ENCODE measurements at regions not wholly inside any gene's neighbourhood (a gene's known extent, or its start where the extent isn't known, plus 50 kb on each side); places are given as distances from the start of the nearest gene placed in this dataset.

DNA sequence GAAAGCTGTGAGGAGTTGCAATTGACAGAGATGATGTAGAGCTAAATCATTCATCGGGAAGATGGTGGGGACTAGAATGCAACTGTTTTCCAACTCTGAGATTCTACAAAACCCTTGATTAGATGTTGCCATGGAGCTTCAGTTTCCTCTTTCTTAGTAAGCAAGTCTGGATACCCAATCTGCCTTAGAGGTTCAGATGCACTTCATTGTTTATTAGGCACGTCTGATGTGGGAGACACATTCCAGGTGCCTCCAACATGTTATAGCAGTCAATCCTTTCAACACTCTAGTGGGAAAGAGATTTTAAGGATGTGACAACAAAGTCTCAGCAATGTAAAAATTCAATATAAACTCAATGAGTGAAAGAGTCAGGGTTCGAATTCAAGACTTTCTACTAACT is 291.3 kb upstream of the PHYHIPL start:
- DNase-seq = no peak

DNA sequence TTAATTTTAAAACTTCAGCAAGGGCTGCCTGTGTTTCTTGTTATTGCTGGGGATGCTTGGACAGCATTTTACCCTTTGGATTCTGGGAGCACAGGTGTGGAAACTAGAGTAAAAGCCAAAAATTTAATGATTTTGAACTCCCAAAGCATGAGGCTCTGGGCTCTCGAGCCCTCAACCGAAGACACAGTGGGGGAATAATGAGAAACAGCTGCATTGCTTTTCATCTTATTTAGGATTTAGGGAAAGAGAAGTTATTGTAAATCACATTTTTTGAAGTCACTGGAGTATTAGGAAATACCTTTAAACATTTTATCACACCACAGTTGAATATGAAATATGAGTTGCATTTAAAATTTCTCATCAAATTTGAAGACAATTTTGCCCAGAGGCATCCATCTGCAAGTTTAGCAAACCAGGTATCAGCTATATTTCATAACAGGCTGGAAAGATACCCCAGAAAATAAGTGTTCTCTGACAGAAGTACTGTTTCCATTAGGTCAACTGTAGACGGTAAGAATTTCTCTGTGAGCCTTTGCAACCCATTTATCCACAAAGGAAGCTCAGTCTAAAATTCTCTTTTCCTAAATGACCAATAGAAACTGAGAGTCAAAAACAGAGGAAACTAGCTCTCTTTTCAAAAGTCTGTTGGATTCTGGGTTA is 290.6 kb upstream of the PHYHIPL start:
- no peak for DNase-seq

DNA sequence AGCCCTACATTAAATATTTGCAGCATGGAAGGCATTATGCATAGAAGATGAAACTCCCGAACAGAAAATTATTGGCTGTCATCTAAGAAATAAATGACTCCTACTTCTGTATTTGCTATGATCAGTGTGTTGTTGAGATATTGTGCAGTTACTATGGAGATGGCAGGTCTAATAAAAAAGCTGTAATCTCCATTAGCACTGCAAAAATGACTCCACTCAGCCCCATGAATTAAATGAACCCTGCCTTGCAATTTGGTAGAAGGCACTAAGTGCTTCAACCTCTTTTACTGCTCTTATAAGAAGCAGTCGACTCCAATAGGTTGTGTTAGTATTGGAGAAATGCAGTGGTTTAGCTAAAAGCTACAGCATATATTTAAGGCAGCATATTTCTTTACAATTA is 290.0 kb upstream of the PHYHIPL start:
- no peak for DNase-seq

DNA sequence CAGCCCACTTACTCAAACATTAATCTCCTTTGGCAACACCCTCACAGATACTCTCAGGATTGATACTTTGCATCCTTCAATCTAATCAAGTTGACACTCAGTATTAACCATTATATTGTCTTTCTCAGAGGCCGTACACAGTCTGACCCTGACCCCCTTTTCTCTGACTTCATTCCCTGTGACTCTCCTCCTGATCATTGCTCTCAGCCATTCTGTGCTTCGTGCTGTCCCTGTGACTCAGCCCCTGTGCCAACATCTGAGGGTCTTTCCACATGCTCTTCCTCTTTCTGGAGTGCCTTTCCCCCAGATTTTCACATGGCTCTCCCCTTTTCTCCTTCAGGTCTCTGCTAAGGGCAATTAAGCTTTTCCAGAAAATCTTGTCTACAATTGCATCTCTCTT is 289.0 kb upstream of the PHYHIPL start:
- no peak for DNase-seq

DNA sequence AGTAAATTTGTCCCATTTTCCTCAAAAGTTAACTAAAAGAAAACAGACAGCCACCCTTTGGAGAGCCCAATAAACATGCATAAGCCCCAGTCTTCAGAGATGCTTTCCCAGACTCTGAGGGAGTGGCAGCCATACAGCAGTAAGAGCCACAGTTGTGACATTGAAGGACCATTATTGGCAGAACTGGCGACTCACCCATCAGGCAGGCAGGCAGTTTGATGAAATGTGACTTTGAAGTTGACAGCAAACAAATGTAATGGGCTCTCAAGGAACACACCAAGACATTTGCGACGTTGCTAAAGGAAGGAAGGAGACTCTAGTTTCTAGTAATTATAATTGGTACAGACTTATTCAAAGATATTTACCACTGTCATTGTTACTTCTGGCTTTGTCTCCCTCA is 287.5 kb upstream of the PHYHIPL start:
- DNase-seq = no peak

DNA sequence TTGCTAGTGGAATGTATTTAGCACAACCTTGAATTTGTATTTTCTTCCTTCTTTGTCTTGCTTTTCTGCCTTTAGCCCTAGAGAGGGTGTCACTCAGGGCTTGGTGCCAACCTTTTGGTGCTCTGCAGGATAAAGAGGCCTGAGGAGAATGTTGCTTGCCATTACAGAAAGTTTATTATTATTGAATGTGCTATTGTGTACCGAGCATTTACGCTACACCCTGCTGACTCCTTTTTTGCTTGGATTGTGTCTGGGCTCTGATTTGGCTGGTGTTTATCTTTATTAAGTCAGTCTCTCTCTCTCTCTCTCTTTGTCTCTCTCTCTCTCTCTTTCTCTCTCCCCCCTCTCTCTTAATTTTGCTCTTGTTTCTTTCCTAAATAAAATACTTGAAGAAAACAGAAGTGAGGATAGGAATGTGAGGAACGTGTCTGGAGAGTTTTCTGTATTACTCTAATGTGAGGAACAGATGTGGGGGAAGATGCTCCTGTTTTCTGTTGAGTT is 284.4 kb upstream of the PHYHIPL start:
- DNase-seq = no peak

DNA sequence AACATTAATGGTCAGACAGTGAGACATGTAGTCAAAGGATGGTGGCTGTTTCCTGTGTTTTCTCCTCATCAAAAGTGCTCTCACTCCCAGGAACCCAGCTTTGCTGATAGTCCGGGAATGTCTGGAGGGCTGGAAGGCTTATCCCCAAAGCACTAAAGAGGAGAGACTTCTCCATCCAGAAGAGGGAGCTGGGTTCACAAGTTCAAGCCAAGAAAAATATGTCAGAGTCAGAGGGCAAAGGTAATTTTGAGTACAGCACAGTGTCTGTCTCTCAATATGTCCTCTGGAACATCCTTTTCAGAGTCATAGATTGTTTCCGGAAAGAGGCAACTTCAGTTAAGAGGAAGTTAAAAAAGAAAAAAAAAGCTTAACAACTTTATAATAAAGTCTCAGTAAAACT is 281.5 kb upstream of the PHYHIPL start:
- DNase-seq = no peak

DNA sequence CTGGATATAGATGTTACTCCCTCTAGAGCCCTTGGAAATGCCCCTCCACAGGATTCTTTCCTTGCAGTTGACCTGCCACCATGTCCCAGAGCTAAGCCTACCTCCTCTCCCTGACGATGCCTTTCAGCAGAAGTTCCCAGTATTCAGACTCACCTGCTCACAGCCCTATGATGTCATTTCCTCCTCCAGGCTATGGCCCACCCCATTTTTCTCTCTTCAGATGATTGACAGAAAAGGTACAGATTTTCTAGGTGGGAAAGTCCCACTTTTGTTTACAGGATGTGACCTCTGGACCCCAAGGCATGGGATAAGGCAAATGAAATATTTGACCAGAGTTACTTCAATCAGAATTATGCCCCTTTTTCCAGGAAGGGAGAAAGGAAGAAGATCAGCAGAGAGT is 280.2 kb upstream of the PHYHIPL start:
- DNase-seq = no peak

DNA sequence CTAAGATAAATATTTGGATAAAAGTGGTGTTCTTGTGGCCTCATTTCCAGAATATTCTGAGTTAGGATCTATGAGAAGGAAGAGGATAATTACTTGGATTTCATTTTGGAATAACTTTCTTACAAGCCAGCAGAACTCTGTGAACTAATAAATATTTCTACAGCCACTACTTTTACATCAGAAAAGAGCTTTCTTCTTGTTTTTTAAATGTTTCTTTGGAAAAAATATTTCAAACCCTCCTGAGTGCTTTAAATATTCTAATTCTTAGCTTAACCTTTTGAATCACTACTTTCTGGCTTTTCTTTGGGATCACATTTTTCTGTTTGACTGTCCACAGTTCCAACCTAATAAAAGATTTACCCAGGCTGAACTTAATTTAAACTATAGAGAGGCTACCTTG is 279.2 kb upstream of the PHYHIPL start:
- no peak for DNase-seq

DNA sequence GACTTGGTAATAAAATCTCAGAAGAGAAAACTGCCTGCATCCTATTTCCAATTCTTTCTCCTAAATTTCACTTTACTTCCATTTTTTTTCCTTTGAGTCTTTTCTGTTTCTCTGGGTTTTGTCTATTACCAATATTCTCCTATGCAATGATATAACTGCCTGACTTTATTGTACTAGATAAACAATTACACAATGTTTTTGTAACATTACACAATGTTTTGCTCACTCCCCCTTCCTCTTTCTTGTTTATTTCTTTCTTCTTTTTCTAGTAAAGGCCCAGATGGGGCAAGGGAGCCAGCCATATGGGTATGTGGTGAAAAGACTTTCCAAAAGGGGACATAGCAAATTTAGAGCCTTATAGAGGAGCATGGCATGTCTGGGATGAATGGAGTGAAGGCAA is 278.7 kb upstream of the PHYHIPL start:
- no peak for DNase-seq

DNA sequence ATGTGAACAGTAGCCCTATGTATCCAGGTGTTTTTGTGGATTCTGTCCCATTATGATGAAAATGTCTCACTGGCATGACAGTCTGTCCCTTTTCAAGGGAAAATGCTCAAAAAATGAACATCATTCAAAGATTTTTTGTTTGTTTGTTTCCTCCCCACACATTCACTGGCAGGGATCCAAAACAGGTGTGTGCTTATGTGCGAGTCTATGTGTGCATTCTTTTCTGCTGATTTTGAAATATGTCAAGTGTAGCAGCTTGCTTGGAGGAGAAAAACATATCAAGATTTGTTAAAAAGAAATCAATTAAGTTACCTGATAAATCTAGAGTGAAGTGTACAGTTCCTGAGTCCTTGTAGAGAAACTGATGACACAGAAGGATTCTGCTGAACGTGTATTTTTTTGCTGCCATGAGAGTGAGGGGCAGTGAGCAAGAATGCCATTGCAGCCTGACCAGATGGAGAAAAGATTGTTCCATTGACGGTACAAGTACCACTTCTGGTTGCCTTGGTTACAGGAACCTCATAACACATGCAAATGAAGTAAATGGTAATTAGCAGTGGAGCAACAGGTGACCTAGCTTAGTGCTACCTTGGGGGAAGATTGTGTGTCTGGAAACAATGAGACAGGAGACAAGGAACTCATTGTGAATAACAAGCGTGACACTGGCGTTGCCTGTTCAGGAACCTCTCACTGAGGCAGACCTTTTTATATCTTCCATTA is 277.4 kb upstream of the PHYHIPL start:
- DNase-seq = no peak

DNA sequence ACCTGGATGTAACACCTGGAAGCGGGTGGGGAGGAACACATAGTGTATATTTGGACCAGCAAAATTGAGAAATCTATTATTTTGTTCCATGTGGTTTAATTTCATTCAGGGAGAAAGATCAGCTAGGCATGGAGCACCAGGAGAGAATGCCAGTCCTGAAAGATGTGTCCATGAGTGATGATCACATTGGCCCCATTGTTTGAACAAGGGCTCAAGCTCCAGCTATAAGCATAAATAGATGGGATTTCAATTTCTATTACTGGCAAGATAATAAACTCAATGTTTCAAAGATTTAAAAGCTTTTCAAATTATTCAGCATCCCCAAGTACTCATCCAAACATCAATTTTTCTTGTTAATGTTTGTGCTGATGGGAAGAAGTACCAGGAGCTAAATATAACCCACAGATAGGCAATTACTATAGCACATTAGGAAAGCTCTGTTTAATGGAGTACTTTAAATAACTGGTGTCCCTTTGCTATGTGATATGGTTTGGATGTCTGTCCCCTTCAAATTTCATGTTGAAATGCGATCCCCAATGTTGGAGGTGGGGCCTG is 275.3 kb upstream of the PHYHIPL start:
- DNase-seq = no peak

DNA sequence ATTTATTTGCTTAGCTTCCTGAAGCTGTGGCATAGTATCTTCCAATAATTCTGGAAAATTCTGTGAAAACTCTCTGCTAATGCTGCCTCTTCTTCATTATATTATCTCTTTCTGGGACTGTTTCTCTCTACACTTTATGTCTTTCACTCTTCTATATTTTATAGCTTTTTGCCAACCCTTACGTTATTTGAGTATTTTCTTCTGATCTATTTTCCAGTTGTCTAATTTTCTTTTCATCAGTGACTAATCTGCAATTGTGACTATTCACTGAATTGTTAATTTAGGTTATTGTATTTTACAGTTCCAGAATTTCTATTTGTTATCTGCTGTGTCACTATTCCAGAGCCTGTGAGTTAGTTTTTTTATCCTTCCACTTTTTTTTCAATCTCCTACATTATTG is 273.4 kb upstream of the PHYHIPL start:
- DNase-seq = no peak

DNA sequence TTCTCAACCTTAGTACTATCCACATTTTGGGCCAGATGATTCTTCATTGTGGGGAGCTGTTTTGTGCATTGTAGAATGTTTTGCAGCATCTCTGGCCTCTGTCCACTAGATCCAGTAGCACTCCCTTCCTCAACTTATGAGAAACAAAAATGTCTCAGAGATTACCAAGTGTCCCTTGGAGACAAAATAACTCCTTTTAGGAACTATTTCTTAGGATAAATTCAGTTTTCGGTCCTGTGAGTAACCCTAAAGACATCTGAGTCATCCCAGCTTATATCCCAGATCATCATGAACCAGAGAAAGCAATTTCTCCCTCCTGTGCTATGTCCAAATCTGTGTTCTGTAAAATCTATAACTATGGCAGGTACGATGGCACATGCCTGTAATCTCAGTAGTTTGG is 266.6 kb upstream of the PHYHIPL start:
- no peak for DNase-seq

DNA sequence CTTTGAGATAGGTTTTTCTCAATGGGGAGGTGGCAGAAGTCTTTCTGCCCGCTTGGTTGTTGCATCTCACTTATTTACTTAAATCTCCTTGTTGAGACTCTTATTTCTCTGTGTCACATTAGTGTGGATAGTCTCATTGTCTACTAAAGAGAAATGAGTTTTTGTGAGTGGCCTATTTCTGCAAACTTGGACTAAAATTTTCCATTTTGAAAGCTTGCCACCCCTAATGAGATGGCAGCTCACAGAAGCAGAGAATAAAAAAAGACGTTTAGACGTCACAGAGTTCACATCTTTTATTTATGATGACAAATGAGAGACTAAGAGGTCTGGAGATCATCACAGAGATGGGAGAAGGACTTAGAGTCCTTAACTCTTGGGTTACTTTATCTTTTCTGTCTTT is 262.7 kb upstream of the PHYHIPL start:
- no peak for DNase-seq

DNA sequence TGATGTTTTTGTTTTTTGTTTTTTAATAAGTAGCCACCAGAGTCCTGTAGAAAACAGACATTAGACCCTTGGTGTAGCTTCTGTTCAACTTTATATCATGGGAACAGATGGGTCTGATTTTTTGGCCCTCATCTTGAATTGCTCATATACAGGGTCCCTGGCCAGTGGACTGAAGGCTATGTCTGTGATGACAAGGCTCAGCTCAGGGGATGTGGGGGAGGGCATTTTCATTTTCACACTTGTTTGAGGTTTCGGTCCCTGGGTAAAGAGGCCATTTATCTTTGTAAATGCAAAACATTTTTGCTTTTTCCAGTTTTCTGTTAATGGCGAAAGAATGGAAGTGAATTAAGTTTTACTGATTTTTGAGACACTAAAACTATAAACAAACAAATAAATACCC is 257.6 kb upstream of the PHYHIPL start:
- no peak for DNase-seq

DNA sequence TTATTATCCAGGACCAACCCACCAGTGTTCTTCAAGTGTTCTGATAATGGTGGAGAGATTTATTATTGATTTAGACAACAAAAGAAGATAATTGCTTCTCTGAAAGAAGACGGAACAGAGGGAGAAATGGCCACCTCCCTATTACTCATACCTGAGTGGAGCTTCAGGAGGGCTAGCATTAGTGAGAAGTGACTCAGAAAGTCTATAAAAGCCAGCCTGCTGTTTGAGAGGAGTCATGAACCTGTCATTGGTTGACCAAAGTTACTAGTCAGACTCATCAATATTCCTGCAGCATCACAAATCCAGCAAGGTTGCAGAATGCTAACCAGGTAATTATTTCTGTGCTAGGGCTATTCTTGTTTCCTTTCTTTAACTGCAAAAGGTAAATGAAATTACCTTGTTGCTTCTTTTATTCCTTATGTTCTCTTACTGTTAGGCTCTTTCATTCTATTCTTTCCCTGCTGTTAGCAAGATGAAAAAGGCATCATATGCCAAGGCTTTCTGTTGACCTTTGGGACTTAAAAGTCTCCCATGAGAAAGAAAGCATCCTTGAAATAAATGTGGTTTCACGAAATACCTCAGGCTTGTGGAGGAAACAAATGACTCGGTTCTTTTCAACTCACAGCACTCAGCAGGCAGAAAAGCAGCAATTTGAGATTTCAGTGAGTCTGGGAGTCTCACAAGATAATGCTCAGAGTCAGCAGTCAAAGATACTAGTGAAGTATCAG is 256.4 kb upstream of the PHYHIPL start:
- DNase-seq = peak; percentile 36

DNA sequence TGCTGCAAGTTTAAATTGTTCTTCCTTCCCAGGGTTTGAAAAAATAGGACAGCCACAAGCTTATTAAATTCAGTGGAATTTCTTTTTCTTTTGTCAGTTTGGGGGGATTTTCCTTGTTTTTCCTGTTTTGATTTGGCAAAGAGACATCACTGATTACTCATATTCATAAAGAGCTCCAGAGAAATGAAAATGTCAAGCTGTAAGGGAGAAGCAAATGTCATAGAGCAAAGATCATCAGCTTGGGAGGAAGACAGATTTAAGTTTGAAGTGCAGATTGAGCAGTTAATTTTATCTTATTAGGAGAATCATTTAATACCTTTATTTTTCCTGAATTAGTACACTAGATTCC is 255.8 kb upstream of the PHYHIPL start:
- no peak for DNase-seq

DNA sequence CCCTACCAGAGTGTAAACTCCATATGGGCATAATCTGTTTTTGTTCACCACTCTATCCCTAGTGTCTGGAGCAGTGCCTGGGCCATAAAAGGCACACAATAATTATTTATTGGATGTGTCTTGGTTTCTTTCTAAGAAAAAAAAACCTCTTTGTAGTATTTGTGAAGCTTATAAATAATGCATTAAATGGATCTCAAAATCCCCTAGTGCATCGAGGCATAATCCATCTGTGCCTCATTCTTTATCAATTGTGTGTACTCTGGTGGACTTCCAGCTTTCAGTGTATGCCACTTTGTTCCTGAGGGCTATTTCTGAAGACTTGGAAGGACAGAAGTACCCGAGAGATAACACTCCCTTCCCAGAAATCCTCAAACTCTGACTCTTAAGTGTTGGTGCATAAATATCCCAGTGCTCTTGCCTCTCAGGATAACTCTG is 255.0 kb upstream of the PHYHIPL start:
- no peak for DNase-seq

DNA sequence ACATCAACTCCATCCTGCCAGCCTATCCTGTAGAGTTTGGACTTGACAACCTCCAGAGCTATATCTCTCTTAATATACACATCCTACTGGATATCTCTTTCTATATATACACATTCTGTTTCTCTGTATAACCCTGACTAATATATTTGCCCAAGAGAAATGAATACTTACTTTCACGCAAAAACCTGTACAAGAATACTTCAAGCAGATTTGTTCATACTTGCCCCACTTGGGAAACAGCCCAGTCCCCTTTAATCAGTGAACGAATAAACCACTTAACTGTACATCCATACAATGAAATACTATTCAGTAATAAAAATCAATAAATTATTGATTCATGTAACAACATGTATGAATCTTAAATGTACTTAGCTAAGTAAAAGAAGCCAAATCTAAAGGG is 251.1 kb upstream of the PHYHIPL start:
- no peak for DNase-seq

DNA sequence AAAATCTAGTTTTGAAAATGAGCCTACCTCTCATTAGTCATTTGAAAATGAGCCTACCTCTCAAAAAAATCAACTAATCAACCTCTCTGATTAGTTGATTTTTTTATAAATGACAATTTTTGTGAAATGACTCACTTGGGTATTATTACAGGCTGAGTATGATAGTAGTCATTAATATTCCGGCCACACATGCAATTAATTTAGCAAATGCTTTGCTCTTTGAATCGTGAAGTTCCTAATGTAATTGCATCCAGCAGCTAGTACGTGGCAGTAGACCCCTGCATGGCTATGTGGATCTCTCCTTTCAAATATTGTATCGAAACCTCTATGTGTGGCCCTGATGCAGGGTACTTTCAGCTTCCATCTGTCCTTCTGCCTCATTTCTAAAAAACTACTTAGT is 245.9 kb upstream of the PHYHIPL start:
- no peak for DNase-seq

DNA sequence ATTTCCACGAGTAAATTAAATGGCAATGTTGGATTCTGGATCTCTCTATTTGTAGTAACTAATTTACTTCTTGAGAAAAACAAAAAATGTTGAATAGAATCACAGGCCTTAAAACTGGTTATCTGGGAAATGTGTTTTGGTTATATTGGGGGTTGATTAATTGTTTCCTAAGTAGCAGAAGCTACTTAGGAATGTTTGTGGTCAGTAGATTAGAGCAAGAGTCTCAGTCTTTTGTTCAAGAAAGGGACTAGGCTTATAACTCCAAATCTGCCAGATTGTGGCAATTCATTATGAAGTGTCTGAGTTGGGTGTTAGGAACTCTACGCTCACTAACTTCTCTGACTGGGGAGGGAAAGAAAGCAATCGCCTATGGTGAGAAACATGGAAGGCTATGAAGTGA is 244.3 kb upstream of the PHYHIPL start:
- no peak for DNase-seq

DNA sequence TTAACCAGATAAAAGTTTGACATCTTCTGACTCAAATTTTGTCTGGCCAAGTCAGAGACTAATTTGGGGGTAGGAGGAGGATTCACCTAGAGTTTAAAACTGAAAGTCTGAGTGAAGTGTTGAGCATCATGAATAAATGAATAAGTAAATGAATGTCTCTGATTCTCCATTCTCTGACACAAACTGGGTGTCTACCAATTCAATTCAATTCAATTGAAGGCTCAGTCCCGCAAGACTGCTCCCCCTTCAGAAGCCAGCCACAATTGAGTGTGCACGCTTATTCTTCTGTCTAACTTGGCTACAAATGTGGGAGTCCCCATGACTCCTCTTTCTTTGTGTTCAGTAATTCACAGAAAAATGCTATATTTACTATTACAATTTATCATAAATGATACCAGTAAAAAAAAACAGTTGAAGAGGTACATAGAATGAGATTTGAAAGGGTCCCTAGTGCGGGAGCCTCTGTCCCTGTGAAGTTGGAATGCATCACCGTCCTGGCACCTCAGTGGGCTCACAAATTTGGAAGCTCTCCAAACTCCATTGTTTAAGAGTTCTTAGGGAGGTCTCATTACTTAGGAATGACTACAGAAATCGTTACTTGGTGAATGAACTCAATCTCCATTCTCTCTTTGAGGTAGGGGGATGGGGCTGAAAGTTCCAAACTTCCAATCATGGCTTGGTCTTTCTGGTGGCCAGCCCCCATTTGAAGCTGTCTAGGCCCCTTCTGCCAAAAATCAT is 243.7 kb upstream of the PHYHIPL start:
- no peak for DNase-seq

Data from DMS153 (cell line).